ENCODE measurements at regions not wholly inside any gene's neighbourhood (a gene's known extent, or its start where the extent isn't known, plus 50 kb on each side); places are given as distances from the start of the nearest gene placed in this dataset.

GRCh38 chr6:78631976-78632375 lies 235.4 kb upstream of the IRAK1BP1 start:
- TF ChIP-seq SKIL (CRISPR knock-in tag; IDR thresholded peaks at IDR 0.05; ENCODE audit: borderline replicate concordance) (no peak), CTCF (CRISPR knock-in tag; IDR thresholded peaks at IDR 0.05) (no peak)
